ENCODE measurements at regions not wholly inside any gene's neighbourhood (a gene's known extent, or its start where the extent isn't known, plus 50 kb on each side); places are given as distances from the start of the nearest gene placed in this dataset.

- DNase-seq (ENCODE audit: low read depth, low spot score) (no peak), FAIRE-seq (no peak), ATAC-seq (no peak)
- Histone ChIP-seq H3K27ac (ENCODE audit: control insufficient read depth, insufficient read depth) (no peak overlapping the region), H2AFZ (ENCODE audit: control insufficient read depth, low read depth, low read length) (no peak overlapping the region), H3K9me3 (replicated peaks; ENCODE audit: control insufficient read depth, insufficient read depth, low read length) (no peaks in the 10 kb centered on the region), H3K27me3 (replicated peaks in 1 of 2; ENCODE audit: control insufficient read depth in 2 of 2, insufficient read depth in 2 of 2, low read length in 1 of 2) (no peaks in the 10 kb centered on the region), H3K79me2 (ENCODE audit: control insufficient read depth, insufficient read depth, low read length) (no peaks in the 10 kb centered on the region), H3K9ac (ENCODE audit: control insufficient read depth, insufficient read depth, low read length) (no peak overlapping the region), H3K4me1 (ENCODE audit: control insufficient read depth, insufficient read depth, low read length) (no peaks in the 10 kb centered on the region), H4K20me1 (ENCODE audit: control insufficient read depth, insufficient read depth) (no peaks in the 10 kb centered on the region), H3K4me2 (ENCODE audit: control insufficient read depth, insufficient read depth) (no peak overlapping the region), H3K4me3 (no peak overlapping the region), H3K36me3 (ENCODE audit: control insufficient read depth in 2 of 2, insufficient read depth in 2 of 2, low read length in 1 of 2) (no peaks in the 10 kb centered on the region)
- CTCF ChIA-PET: no interaction called here
- no peak for TF ChIP-seq CHD2 (IDR thresholded peaks at IDR 0.05; ENCODE audit: borderline replicate concordance, low read depth, low read length)
- TF ChIP-seq MTA3 (IDR thresholded peaks at IDR 0.05; ENCODE audit: borderline replicate concordance, low read length): no peak
- no peak for TF ChIP-seq RAD51 (IDR thresholded peaks at IDR 0.05)
- no peak for TF ChIP-seq NRF1 (conservative IDR thresholded peaks at IDR 0.05; ENCODE audit: low read depth, low read length)
- TF ChIP-seq SMAD5 (IDR thresholded peaks at IDR 0.05; ENCODE audit: low read depth): no peak
- TF ChIP-seq NKRF (conservative IDR thresholded peaks at IDR 0.05): no peak
- no peak for TF ChIP-seq RFX5 (IDR thresholded peaks at IDR 0.05; ENCODE audit: low read depth, low read length)
- TF ChIP-seq ZBTB33 (IDR thresholded peaks at IDR 0.05): no peak
- TF ChIP-seq ZBTB11 (CRISPR knock-in tag; IDR thresholded peaks at IDR 0.05): no peak
- intact Hi-C loops (cut with micrococcal nuclease; ENCODE audit: unreplicated experiment): no loop called here
- in situ Hi-C loops (cut with MboI): no loop called here
- RAD21 ChIA-PET (ENCODE audit: unreplicated experiment): no interaction called here
- SMC1A ChIA-PET (ENCODE audit: uncharacterized antibody, unreplicated experiment): no interaction called here
- POLR2A ChIA-PET: interaction anchor here (0.7 kb wide), 1 partner anchor 43 kb away, joined by 6 read pairs; no protein-coding TSS in a partner anchor
- WGBS (ENCODE audit: insufficient coverage, insufficient replicate concordance, low lambda C conversion rate, missing lambda C conversion rate): 17% methylated on average over 4 of the region's 4 CpGs
- BruUV-seq (replicated peaks): no TSS peak
Observed at GRCh38 chr5:158317507-158317906, 458.6 kb upstream of the CLINT1 start.
